ENCODE measurements at regions not wholly inside any gene's neighbourhood (a gene's known extent, or its start where the extent isn't known, plus 50 kb on each side); places are given as distances from the start of the nearest gene placed in this dataset.

DNA sequence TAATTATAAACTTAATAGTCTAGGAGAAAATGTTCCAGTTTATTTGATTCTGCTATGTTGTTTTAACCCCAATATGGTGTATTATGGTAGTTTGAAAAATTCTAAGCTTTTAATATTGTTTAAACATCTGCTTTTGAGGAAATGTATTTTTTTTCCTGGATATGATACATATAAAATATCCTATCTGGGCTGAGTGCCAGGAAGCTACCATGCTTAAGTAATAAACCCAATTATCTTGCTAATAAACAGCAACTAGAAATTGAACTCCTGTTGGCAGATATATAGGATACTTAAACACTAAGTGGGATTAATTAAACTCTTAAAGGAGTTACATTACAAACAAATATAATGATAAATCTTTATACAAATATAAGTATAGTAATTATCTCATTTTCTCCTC, 293.7 kb upstream of the GRM7 start:
- Histone ChIP-seq H3K27me3 (no peaks in the 10 kb centered on the region), H3K4me3 (replicated peaks in 1 of 3) (no peak overlapping the region), H3K9me3 (no peaks in the 10 kb centered on the region), H3K4me1 (no peaks in the 10 kb centered on the region), H3K27ac (no peak overlapping the region), H3K36me3 (no peaks in the 10 kb centered on the region)
- intact Hi-C loops (cut with DNase I), result no loop called here
- TF ChIP-seq POLR2A (IDR thresholded peaks at IDR 0.05), result no peak
- TF ChIP-seq, protein P1, sequence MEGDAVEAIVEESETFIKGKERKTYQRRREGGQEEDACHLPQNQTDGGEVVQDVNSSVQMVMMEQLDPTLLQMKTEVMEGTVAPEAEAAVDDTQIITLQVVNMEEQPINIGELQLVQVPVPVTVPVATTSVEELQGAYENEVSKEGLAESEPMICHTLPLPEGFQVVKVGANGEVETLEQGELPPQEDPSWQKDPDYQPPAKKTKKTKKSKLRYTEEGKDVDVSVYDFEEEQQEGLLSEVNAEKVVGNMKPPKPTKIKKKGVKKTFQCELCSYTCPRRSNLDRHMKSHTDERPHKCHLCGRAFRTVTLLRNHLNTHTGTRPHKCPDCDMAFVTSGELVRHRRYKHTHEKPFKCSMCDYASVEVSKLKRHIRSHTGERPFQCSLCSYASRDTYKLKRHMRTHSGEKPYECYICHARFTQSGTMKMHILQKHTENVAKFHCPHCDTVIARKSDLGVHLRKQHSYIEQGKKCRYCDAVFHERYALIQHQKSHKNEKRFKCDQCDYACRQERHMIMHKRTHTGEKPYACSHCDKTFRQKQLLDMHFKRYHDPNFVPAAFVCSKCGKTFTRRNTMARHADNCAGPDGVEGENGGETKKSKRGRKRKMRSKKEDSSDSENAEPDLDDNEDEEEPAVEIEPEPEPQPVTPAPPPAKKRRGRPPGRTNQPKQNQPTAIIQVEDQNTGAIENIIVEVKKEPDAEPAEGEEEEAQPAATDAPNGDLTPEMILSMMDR (IDR thresholded peaks at IDR 0.05), result no peak
- DNase-seq, result no peak

DNA sequence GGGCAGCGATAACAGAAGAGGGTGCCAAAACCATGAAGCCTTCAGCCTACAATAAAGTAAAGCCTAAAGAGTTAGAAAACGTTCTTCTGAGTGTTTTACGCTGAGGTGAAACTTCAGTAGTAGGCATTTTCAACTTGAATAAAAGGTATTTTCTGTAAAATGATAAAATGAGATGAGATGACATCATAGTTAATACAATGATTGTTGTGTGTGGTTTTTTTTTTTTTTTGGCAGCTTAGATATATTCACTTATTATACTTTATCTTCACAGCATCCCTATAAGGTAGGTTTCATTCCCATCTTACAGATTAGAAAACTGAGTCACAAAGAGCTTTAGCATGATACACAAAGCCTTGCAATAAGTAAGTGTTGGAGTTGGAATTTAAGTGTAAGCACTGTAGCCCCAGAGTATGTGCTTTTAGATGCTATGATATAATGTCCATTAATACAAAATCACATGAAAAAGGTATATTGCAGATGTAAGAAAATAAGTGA, 291.9 kb upstream of the GRM7 start:
- Histone ChIP-seq H3K27ac (no peak overlapping the region), H3K27me3 (no peaks in the 10 kb centered on the region), H3K36me3 (no peaks in the 10 kb centered on the region), H3K4me1 (no peaks in the 10 kb centered on the region), H3K4me3 (replicated peaks in 1 of 3) (no peak overlapping the region), H3K9me3 (no peaks in the 10 kb centered on the region)
- no peak for TF ChIP-seq POLR2A (IDR thresholded peaks at IDR 0.05)
- TF ChIP-seq, protein P1 (IDR thresholded peaks at IDR 0.05), result no peak
- DNase-seq, result no peak
- WGBS, 2 donors, result 80 to 87% methylated on average over 3 of the region's 3 CpGs
- intact Hi-C loops (cut with DNase I), result no loop called here

DNA sequence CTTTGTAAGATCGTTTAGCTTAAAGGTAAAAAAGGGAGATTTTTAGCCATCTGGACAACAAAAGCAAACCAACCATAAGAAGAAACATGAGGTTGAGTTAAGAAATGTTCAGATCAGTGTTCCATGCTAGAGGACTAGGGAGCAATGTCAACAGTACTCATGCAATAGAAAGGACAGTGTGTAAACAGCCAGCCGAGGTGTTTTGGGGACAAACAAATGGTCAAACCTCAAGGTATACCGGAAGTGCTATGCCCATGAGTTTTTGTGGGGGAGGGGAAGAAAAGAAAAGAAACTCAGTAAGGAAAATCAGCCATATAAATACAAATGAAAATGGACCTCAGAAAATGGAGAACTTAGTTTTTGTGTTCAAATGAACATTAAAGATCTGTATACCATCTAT, 289.5 kb upstream of the GRM7 start:
- H3K27ac ChIP-seq, result no peak overlapping the region
- H3K36me3 ChIP-seq, result no peaks in the 10 kb centered on the region
- intact Hi-C loops (cut with DNase I), result no loop called here
- DNase-seq, result no peak
- 49 to 56% methylated on average over 3 of the region's 3 CpGs for WGBS, 2 donors
- H3K4me1 ChIP-seq, result no peaks in the 10 kb centered on the region
- TF ChIP-seq, protein P1 (IDR thresholded peaks at IDR 0.05), result no peak
- TF ChIP-seq POLR2A (IDR thresholded peaks at IDR 0.05), result no peak
- no peak overlapping the region for H3K4me3 ChIP-seq (replicated peaks in 1 of 3)
- H3K9me3 ChIP-seq, result no peaks in the 10 kb centered on the region
- H3K27me3 ChIP-seq, result no peaks in the 10 kb centered on the region

DNA sequence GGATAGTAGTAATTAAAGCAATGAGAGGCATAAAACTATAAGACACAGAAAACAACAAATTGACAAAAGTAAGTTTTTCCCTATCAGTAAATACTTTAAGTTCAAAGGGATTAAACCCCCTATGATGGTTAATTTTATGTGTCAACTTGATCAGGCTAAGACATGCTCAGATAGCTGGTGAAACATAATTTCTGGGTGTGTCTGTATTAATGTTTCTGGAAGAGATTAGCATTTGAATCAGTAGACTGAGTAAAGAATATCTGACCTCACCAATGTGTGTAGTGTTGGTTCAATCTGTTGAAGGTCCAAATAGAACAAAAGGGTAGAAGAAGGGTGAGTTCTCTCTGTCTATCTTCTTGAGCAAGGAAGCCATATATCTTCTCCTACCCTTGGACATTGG, 283.3 kb upstream of the GRM7 start:
- Histone ChIP-seq H3K4me3 (replicated peaks in 1 of 3) (no peak overlapping the region), H3K27ac (no peak overlapping the region), H3K36me3 (no peaks in the 10 kb centered on the region), H3K27me3 (no peaks in the 10 kb centered on the region), H3K9me3 (no peaks in the 10 kb centered on the region), H3K4me1 (no peaks in the 10 kb centered on the region)
- no peak for TF ChIP-seq POLR2A (IDR thresholded peaks at IDR 0.05)
- TF ChIP-seq, protein P1 (IDR thresholded peaks at IDR 0.05), result no peak
- no peak for DNase-seq
- intact Hi-C loops (cut with DNase I), result no loop called here

DNA sequence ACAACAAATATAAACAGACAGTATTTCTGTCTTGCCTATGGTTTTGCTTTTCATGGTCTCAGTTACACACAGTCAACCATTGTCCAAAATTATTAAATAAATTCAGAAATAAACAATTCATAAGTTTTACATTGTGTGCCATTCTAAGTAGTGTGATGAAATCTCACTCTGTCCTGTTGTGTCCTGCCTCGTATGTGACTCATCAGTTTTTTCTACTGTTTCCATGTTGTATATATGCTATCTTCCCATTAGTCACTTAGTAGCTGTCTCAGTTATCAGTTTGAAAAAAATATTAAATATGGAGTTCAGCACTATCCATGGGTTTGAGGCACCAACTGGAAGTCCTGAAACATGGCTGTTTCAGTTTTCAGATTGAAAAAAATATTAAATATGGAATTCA, 282.4 kb upstream of the GRM7 start:
- no peaks in the 10 kb centered on the region for H3K36me3 ChIP-seq
- H3K9me3 ChIP-seq, result no peaks in the 10 kb centered on the region
- TF ChIP-seq, protein P1 (IDR thresholded peaks at IDR 0.05), result no peak
- TF ChIP-seq POLR2A (IDR thresholded peaks at IDR 0.05), result no peak
- no peaks in the 10 kb centered on the region for H3K27me3 ChIP-seq
- DNase-seq, result no peak
- intact Hi-C loops (cut with DNase I), result no loop called here
- H3K4me1 ChIP-seq, result no peaks in the 10 kb centered on the region
- H3K27ac ChIP-seq, result no peak overlapping the region
- WGBS, 2 donors, result 90 to 92% methylated on average over 1 of the region's 1 CpG
- H3K4me3 ChIP-seq (replicated peaks in 1 of 3), result no peak overlapping the region
